IMR-90 (cell line): ENCODE measurements at regions not wholly inside any gene's neighbourhood (a gene's known extent, or its start where the extent isn't known, plus 50 kb on each side); places are given as distances from the start of the nearest gene placed in this dataset.

Source experiments
- ATAC-seq: fragments of 200-7000 bp; cut with Tn5 transposase; 2 replicates; pipeline ENCODE4 v1.9.1; 2020; ENCODE audit warnings: low read depth, mild to moderate bottlenecking, moderate library complexity
- BruUV-seq: library from RNA; stranded (reverse); fragments of 400-500 nt; replicated peaks from 2 replicates; lab custom pipeline; 2021; lab: Mats Ljungman, UMichigan
- CTCF ChIA-PET: fragments of 300-600 bp; formaldehyde crosslinking; extraction: SDS; loops from one replicate; lab custom pipeline; 2021; ENCODE audit warnings: antibody characterized with exemption; lab: Yijun Ruan, JAX
- POLR2A ChIA-PET: fragments of 300-600 bp; sonication (Branson Sonifier 250); formaldehyde crosslinking; loops from one replicate; lab custom pipeline; 2022; ENCODE audit warnings: antibody characterized with exemption; ENCODE audit not compliant: unreplicated experiment; lab: Charles Lee
- DNase-seq: peaks from one replicate; pipeline ENCODE4 v3.0.0; 2013
- H2AFZ ChIP-seq: replicated peaks from 2 replicates; pipeline ENCODE3; 2013; ENCODE audit warnings: low read length, mild to moderate bottlenecking; ENCODE audit not compliant: poor library complexity
- H2AK5ac ChIP-seq: 2 replicates; pipeline ENCODE4 v1.6.1; 2013; ENCODE audit warnings: low read depth, low read length, inconsistent platforms
- H2AK9ac ChIP-seq: replicated peaks from 2 replicates; pipeline ENCODE3; 2013; ENCODE audit warnings: mild to moderate bottlenecking, low read depth, low read length, moderate library complexity; ENCODE audit not compliant: poor library complexity
- H2BK120ac ChIP-seq: 2 replicates; pipeline ENCODE4 v1.6.1; 2013; ENCODE audit warnings: low read depth, low read length, inconsistent platforms
- H2BK15ac ChIP-seq: 3 replicates; pipeline ENCODE4 v1.6.1; 2013; ENCODE audit warnings: low read depth, low read length, inconsistent platforms
- H2BK20ac ChIP-seq: 2 replicates; pipeline ENCODE4 v1.6.1; 2013; ENCODE audit warnings: low read depth, mild to moderate bottlenecking, inconsistent platforms, low read length, moderate library complexity
- H2BK5ac ChIP-seq: 2 replicates; pipeline ENCODE4 v1.6.1; 2013; ENCODE audit warnings: mild to moderate bottlenecking, low read depth, low read length, inconsistent platforms; ENCODE audit not compliant: poor library complexity, severe bottlenecking
- H3K14ac ChIP-seq: replicated peaks from 2 replicates; pipeline ENCODE4 v1.6.1; 2013; ENCODE audit warnings: low read depth, low read length, inconsistent platforms
- H3K18ac ChIP-seq: 2 replicates; pipeline ENCODE4 v1.6.1; 2013; ENCODE audit warnings: low read depth, low read length, control low read depth
- H3K23ac ChIP-seq: 2 replicates; pipeline ENCODE4 v1.6.1; 2013; ENCODE audit warnings: low read depth, low read length, inconsistent platforms
- H3K27ac ChIP-seq: 2 replicates; pipeline ENCODE4 v1.5.1; 2013; ENCODE audit warnings: mild to moderate bottlenecking, control low read depth, low read length; ENCODE audit not compliant: insufficient read depth
- H3K27me3 ChIP-seq: 2 replicates; pipeline ENCODE4 v1.6.1; 2013; ENCODE audit warnings: low read length; ENCODE audit not compliant: control insufficient read depth, insufficient read depth
- H3K36me3 ChIP-seq: 2 replicates; pipeline ENCODE4 v1.6.1; 2013; ENCODE audit warnings: low read length, mixed read lengths; ENCODE audit not compliant: control insufficient read depth, insufficient read depth
- H3K4ac ChIP-seq: 2 replicates; pipeline ENCODE4 v1.6.1; 2013; ENCODE audit warnings: low read depth, low read length, inconsistent platforms
- H3K4me1 ChIP-seq: 2 replicates; pipeline ENCODE4 v1.6.1; 2013; ENCODE audit warnings: low read length, mixed read lengths; ENCODE audit not compliant: control insufficient read depth, insufficient read depth
- H3K4me2 ChIP-seq: 2 replicates; pipeline ENCODE4 v1.6.1; 2013; ENCODE audit warnings: low read depth, mild to moderate bottlenecking, control low read depth, low read length, moderate library complexity
- H3K4me3 ChIP-seq: 2 replicates; pipeline ENCODE4 v1.5.1; 2013; ENCODE audit warnings: low read depth, mild to moderate bottlenecking, control low read depth, low read length, moderate library complexity; ENCODE audit not compliant: insufficient read depth
- H3K56ac ChIP-seq: 2 replicates; pipeline ENCODE4 v1.6.1; 2013; ENCODE audit warnings: low read length, inconsistent platforms; ENCODE audit not compliant: insufficient read depth; ENCODE audit errors: extremely low read depth
- H3K79me1 ChIP-seq, 2 experiments: 2 replicates each; pipeline ENCODE4 v1.6.1; 2013; ENCODE audit warnings: low read length in 2 of 2, inconsistent platforms in 1 of 2, low read depth in 1 of 2
- H3K9ac ChIP-seq: 2 replicates; pipeline ENCODE4 v1.6.1; 2013; ENCODE audit warnings: low read depth, low read length, control low read depth
- H3K9me1 ChIP-seq: 2 replicates; pipeline ENCODE4 v1.6.1; 2013; ENCODE audit warnings: low read length, inconsistent platforms; ENCODE audit not compliant: insufficient read depth
- H3K9me3 ChIP-seq: 2 replicates; pipeline ENCODE4 v1.6.1; 2013; ENCODE audit warnings: low read length; ENCODE audit not compliant: control insufficient read depth, insufficient read depth
- H4K20me1 ChIP-seq: 2 replicates; pipeline ENCODE4 v1.6.1; 2013; ENCODE audit warnings: low read length, inconsistent platforms; ENCODE audit not compliant: insufficient read depth
- H4K5ac ChIP-seq: 2 replicates; pipeline ENCODE4 v1.6.1; 2013; ENCODE audit warnings: mild to moderate bottlenecking, low read depth, low read length, control low read depth
- H4K8ac ChIP-seq, 2 experiments: 2 replicates each; pipeline ENCODE4 v1.6.1; 2013; ENCODE audit warnings: low read depth in 2 of 2, low read length in 2 of 2, control low read depth in 1 of 2, inconsistent platforms in 1 of 2
- H4K91ac ChIP-seq: 2 replicates; pipeline ENCODE4 v1.6.1; 2013; ENCODE audit warnings: low read depth, low read length, inconsistent platforms; ENCODE audit not compliant: insufficient read depth
- CHD1 ChIP-seq: IDR thresholded peaks from 2 replicates; pipeline ENCODE4 v1.6.1; 2012; ENCODE audit warnings: low read depth, low read length, improper control_type of control experiment
- FOS ChIP-seq: fragments of 150-350 bp; IDR thresholded peaks from 2 replicates; pipeline ENCODE4 v1.6.1; 2016; ENCODE audit warnings: low read depth, low read length
- NFE2L2 ChIP-seq: fragments of 150-350 bp; IDR thresholded peaks from 2 replicates; pipeline ENCODE4 v1.6.1; 2016; ENCODE audit warnings: low read depth, mild to moderate bottlenecking, low read length
- WGBS, 2 experiments: methylation state at CpG; one replicate each; pipeline versions ENCODE4 v1.1.5 to v1.1.7; 2013; ENCODE audit warnings: missing lambda C conversion rate in 2 of 2; ENCODE audit not compliant: insufficient read length in 1 of 2; ENCODE audit errors: extremely low coverage in 2 of 2; 5-methylcytosine and 5-hydroxymethylcytosine counted together
- dilution Hi-C: fragments of 300-500 bp; cut with HindIII; formaldehyde crosslinking; loops from one replicate; pipeline ENCODE4 v1.14.3; 2018; ENCODE audit warnings: low sequenced_read_pairs; ENCODE audit not compliant: unreplicated experiment
- in situ Hi-C: fragments of 300-500 bp; cut with MboI; formaldehyde crosslinking; loops from 3 replicates; pipeline ENCODE4 v1.14.3; 2019; ENCODE audit warnings: low sequenced_read_pairs, inconsistent platforms, mixed read lengths
- intact Hi-C: fragments of 100-400 bp; cut with micrococcal nuclease; formaldehyde crosslinking; loops from 2 replicates; pipeline ENCODE4 v1.10.0; 2022

GRCh38 chr4:132893787-132894186 is 255.3 kb upstream of the PCDH10 start:
- H3K23ac ChIP-seq: no peak overlapping the region
- CTCF ChIA-PET: no interaction called here
- H2BK5ac ChIP-seq: no peak overlapping the region
- no peaks in the 10 kb centered on the region for H3K79me1 ChIP-seq
- no peak overlapping the region for H3K9ac ChIP-seq
- TF ChIP-seq FOS (no peak), CHD1 (no peak), NFE2L2 (no peak)
- POLR2A ChIA-PET: no interaction called here
- 43% methylated on average over 1 of the region's 3 CpGs; no CpG with 5 or more reads in 1 of the 2 experiments for WGBS, 2 experiments
- no peaks in the 10 kb centered on the region for H3K27me3 ChIP-seq
- no peak overlapping the region for H4K91ac ChIP-seq
- no peak overlapping the region for H3K4ac ChIP-seq
- no peak overlapping the region for H4K8ac ChIP-seq
- DNase-seq (no peak), ATAC-seq (no peak)
- no peaks in the 10 kb centered on the region for H4K20me1 ChIP-seq
- H3K36me3 ChIP-seq: no peaks in the 10 kb centered on the region
- no peak overlapping the region for H2BK15ac ChIP-seq
- H3K18ac ChIP-seq: no peak overlapping the region
- H2BK120ac ChIP-seq: no peak overlapping the region
- no peaks in the 10 kb centered on the region for H3K9me1 ChIP-seq
- intact Hi-C loops (no loop called here), in situ Hi-C loops (no loop called here), dilution Hi-C loops (no loop called here)
- peaks cover 3% of the 10 kb centered on the region; the same call in 1 of the 2 replicates for H3K9me3 ChIP-seq
- no peak overlapping the region for H3K4me3 ChIP-seq
- H2BK20ac ChIP-seq: no peak overlapping the region
- H3K4me2 ChIP-seq: no peak overlapping the region
- H2AK9ac ChIP-seq: no peak overlapping the region
- no TSS peak for BruUV-seq
- H3K56ac ChIP-seq: no peak overlapping the region
- no peak overlapping the region for H3K27ac ChIP-seq
- no peak overlapping the region for H4K5ac ChIP-seq
- no peaks in the 10 kb centered on the region for H3K4me1 ChIP-seq
- no peak overlapping the region for H3K14ac ChIP-seq
- no peak overlapping the region for H2AFZ ChIP-seq
- H2AK5ac ChIP-seq: no peak overlapping the region
